OCI-LY3 (cell line): ENCODE measurements at regions not wholly inside any gene's neighbourhood (a gene's known extent, or its start where the extent isn't known, plus 50 kb on each side); places are given as distances from the start of the nearest gene placed in this dataset.

Experiments
- H2AFZ ChIP-seq: fragments of 200-600, 300-600 bp; shearing (Covaris generic); 2 replicates; pipeline ENCODE4 v1.6.0; 2014; ENCODE audit warnings: antibody characterized with exemption, low read depth, low read length
- H3K27ac ChIP-seq: fragments of 200-600, 300-600 bp; sonication (generic); 2 replicates; pipeline ENCODE4 v1.5.1; 2014; ENCODE audit warnings: mild to moderate bottlenecking, low read length, moderate library complexity, mixed read lengths
- H3K27me3 ChIP-seq: fragments of 200-600, 300-600 bp; sonication (generic); 2 replicates; pipeline ENCODE4 v1.6.1; 2014; ENCODE audit warnings: low read depth, low read length, mixed read lengths
- H3K36me3 ChIP-seq: fragments of 200-600, 300-600 bp; sonication (generic); replicated peaks from 2 replicates; pipeline ENCODE3; 2014; ENCODE audit warnings: low read depth, low read length, mixed read lengths
- H3K4me1 ChIP-seq: fragments of 300-600, 200-600 bp; sonication (generic); 2 replicates; pipeline ENCODE4 v1.6.1; 2014; ENCODE audit warnings: low read length, mixed read lengths
- H3K4me2 ChIP-seq: fragments of 200-600, 300-600 bp; sonication (generic); 2 replicates; pipeline ENCODE4 v1.6.1; 2014; ENCODE audit warnings: low read length, mixed read lengths
- H3K4me3 ChIP-seq: fragments of 300-600, 200-600 bp; sonication (generic); 2 replicates; pipeline ENCODE4 v1.5.1; 2014; ENCODE audit warnings: antibody characterized with exemption, mild to moderate bottlenecking, low read length, moderate library complexity
- H3K79me2 ChIP-seq: fragments of 300-600, 200-600 bp; shearing (Covaris generic); 2 replicates; pipeline ENCODE4 v1.6.1; 2014; ENCODE audit warnings: mild to moderate bottlenecking, low read length, mixed read lengths
- H3K9ac ChIP-seq: fragments of 300-600, 200-600 bp; shearing (Covaris generic); 2 replicates; pipeline ENCODE4 v1.6.0; 2014; ENCODE audit warnings: mild to moderate bottlenecking, low read length, moderate library complexity
- H3K9me3 ChIP-seq: fragments of 200-600, 300-600 bp; shearing (Covaris generic); 2 replicates; pipeline ENCODE4 v1.6.1; 2014; ENCODE audit warnings: low read length, mixed read lengths; ENCODE audit not compliant: insufficient read depth
- H4K20me1 ChIP-seq: fragments of 200-600, 300-600 bp; sonication (generic); 2 replicates; pipeline ENCODE4 v1.6.1; 2016; ENCODE audit warnings: low read length, mixed read lengths; ENCODE audit not compliant: insufficient read depth
- EZH2phosphoT487 ChIP-seq: fragments of 200-600 bp; shearing (Covaris generic); IDR thresholded peaks from 2 replicates; pipeline ENCODE4 v1.6.1; 2018; ENCODE audit warnings: antibody characterized with exemption, mixed run types, low read depth
- TF ChIP-seq, protein P1 (sequence below): fragments of 200-600, 300-600 bp; sonication (generic); IDR thresholded peaks from 2 replicates; pipeline ENCODE4 v1.5.1; 2014; ENCODE audit warnings: antibody characterized with exemption, low read length, low read depth

- H3K79me2 ChIP-seq: no peaks in the 10 kb centered on the region
- no peak overlapping the region for H3K9ac ChIP-seq
- TF ChIP-seq, protein P1, sequence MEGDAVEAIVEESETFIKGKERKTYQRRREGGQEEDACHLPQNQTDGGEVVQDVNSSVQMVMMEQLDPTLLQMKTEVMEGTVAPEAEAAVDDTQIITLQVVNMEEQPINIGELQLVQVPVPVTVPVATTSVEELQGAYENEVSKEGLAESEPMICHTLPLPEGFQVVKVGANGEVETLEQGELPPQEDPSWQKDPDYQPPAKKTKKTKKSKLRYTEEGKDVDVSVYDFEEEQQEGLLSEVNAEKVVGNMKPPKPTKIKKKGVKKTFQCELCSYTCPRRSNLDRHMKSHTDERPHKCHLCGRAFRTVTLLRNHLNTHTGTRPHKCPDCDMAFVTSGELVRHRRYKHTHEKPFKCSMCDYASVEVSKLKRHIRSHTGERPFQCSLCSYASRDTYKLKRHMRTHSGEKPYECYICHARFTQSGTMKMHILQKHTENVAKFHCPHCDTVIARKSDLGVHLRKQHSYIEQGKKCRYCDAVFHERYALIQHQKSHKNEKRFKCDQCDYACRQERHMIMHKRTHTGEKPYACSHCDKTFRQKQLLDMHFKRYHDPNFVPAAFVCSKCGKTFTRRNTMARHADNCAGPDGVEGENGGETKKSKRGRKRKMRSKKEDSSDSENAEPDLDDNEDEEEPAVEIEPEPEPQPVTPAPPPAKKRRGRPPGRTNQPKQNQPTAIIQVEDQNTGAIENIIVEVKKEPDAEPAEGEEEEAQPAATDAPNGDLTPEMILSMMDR: no peak
- TF ChIP-seq EZH2phosphoT487: no peak
- H4K20me1 ChIP-seq: no peaks in the 10 kb centered on the region
- no peak overlapping the region for H3K27ac ChIP-seq
- H3K4me2 ChIP-seq: no peak overlapping the region
- H3K27me3 ChIP-seq: no peaks in the 10 kb centered on the region
- no peaks in the 10 kb centered on the region for H3K9me3 ChIP-seq
- no peak overlapping the region for H2AFZ ChIP-seq
- H3K36me3 ChIP-seq: no peaks in the 10 kb centered on the region
- H3K4me1 ChIP-seq: no peaks in the 10 kb centered on the region
- H3K4me3 ChIP-seq: no peak overlapping the region
Observed at GRCh38 chr6:8664070-8664469, 228.7 kb upstream of the SLC35B3 start.

- no peak for TF ChIP-seq EZH2phosphoT487
- TF ChIP-seq, protein P1: no peak
- no peaks in the 10 kb centered on the region for H3K79me2 ChIP-seq
- no peaks in the 10 kb centered on the region for H3K9me3 ChIP-seq
- H3K27ac ChIP-seq: no peak overlapping the region
- H4K20me1 ChIP-seq: no peaks in the 10 kb centered on the region
- no peaks in the 10 kb centered on the region for H3K36me3 ChIP-seq
- no peaks in the 10 kb centered on the region for H3K4me1 ChIP-seq
- no peak overlapping the region for H3K9ac ChIP-seq
- H2AFZ ChIP-seq: no peak overlapping the region
- no peaks in the 10 kb centered on the region for H3K27me3 ChIP-seq
- no peak overlapping the region for H3K4me2 ChIP-seq
- no peak overlapping the region for H3K4me3 ChIP-seq
Observed at GRCh38 chr6:8659404-8660189, 224.3 kb upstream of the SLC35B3 start.

DNA sequence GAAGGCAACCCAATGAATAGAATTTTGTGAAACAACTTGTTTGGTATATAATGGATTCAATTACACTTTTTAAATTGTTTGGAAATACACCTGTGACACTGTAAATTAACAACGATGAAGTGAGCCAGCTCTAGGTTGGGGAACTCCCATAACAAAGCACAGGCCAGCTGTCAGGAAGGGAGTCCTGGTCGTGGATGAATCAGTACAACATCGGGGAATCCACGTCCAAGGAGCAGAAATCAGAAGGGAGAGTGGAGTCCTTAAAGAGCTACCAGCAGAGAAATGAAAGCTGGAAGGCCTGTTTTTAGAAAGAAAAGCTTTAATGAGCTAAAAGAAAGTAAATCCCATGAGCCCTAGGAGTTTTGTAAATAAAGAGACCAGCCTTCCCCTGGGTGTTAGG is 223.1 kb upstream of the SLC35B3 start:
- TF ChIP-seq EZH2phosphoT487: no peak
- TF ChIP-seq, protein P1: no peak
- H3K4me1 ChIP-seq: no peaks in the 10 kb centered on the region
- no peaks in the 10 kb centered on the region for H3K9me3 ChIP-seq
- H3K4me3 ChIP-seq: no peak overlapping the region
- H3K79me2 ChIP-seq: no peaks in the 10 kb centered on the region
- no peaks in the 10 kb centered on the region for H3K27me3 ChIP-seq
- no peaks in the 10 kb centered on the region for H3K36me3 ChIP-seq
- no peak overlapping the region for H2AFZ ChIP-seq
- no peak overlapping the region for H3K27ac ChIP-seq
- no peak overlapping the region for H3K4me2 ChIP-seq
- H3K9ac ChIP-seq: no peak overlapping the region
- no peaks in the 10 kb centered on the region for H4K20me1 ChIP-seq

DNA sequence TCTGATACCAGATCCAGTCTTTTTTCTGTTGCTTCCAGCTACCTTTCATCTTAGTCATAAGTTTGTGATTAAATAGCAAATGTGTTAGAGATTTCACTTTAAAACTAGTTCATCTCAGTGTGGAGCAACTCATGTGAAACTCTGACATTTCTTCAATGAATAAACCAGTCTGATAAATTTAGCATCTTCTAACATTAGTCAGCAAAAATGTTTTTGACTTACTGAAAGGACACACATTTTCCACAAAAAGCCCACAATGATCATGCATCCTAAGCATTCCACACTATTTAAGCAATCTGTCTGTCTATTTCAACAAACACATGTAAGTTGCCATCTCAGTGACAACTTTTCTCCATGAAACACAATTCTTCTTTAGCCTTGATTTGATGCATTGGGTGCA is 222.2 kb upstream of the SLC35B3 start:
- no peak overlapping the region for H2AFZ ChIP-seq
- no peaks in the 10 kb centered on the region for H3K36me3 ChIP-seq
- H3K9me3 ChIP-seq: no peaks in the 10 kb centered on the region
- H3K4me3 ChIP-seq: no peak overlapping the region
- H4K20me1 ChIP-seq: no peaks in the 10 kb centered on the region
- no peak overlapping the region for H3K9ac ChIP-seq
- TF ChIP-seq, protein P1: no peak
- no peak for TF ChIP-seq EZH2phosphoT487
- no peaks in the 10 kb centered on the region for H3K27me3 ChIP-seq
- no peaks in the 10 kb centered on the region for H3K4me1 ChIP-seq
- H3K27ac ChIP-seq: no peak overlapping the region
- H3K4me2 ChIP-seq: no peak overlapping the region
- H3K79me2 ChIP-seq: no peaks in the 10 kb centered on the region
